ENCODE measurements at regions not wholly inside any gene's neighbourhood (a gene's known extent, or its start where the extent isn't known, plus 50 kb on each side); places are given as distances from the start of the nearest gene placed in this dataset.

DNA sequence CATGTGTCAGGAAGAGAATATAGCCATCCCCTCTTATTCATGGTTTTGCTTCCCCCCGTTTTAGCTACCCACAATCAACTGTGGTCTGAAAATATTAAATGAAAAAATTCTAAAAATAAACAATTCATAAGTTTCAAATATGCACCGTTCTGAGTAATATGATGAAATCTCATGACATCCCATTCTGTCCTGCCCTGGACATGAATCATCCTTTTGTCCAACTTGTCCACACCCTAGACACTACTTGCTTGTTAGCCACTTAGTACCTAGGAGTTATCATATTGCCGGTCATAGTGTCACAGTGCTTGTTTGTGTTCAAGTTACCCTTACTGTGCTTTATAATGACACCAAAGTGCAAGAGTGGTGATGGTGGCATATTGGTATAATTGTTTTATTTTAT, 113.5 kb downstream of the CAAP1 start:
- DNase-seq, result peak; percentile 8
- H3K9me2 ChIP-seq (ENCODE audit: insufficient read depth), result no peaks in the 10 kb centered on the region
- H3K4me1 ChIP-seq (ENCODE audit: insufficient read depth), result no peaks in the 10 kb centered on the region
- H4K20me1 ChIP-seq (ENCODE audit: insufficient read depth), result no peaks in the 10 kb centered on the region
- no peaks in the 10 kb centered on the region for H3F3A ChIP-seq (ENCODE audit: insufficient read depth)
- no peak overlapping the region for H2AFZ ChIP-seq
- 0 out of 2 replicates have a peak, but pooled peaks cover 4% of the 10 kb centered on the region for H3K27me3 ChIP-seq (replicated peaks; ENCODE audit: insufficient read depth)
- TF ChIP-seq EZH2 (IDR thresholded peaks at IDR 0.05; ENCODE audit: insufficient read depth, poor library complexity, severe bottlenecking), result no peak
- no peak for TF ChIP-seq EZH2phosphoT487 (IDR thresholded peaks at IDR 0.05; ENCODE audit: insufficient read depth, low read depth)
- no peaks in the 10 kb centered on the region for H3K9me3 ChIP-seq (ENCODE audit: low read depth)
- no peaks in the 10 kb centered on the region for H3K36me3 ChIP-seq (ENCODE audit: low read depth)
- H3K9ac ChIP-seq, result no peak overlapping the region
- H3K27ac ChIP-seq, result no peak overlapping the region
- no peak overlapping the region for H3K4me2 ChIP-seq (ENCODE audit: unreplicated experiment)
- in situ Hi-C loops (cut with MboI), result no loop called here
- no peak overlapping the region for H3K4me3 ChIP-seq
- WGBS, 2 experiments (ENCODE audit: low coverage in 1 of 2, low lambda C conversion rate in 2 of 2, missing lambda C conversion rate in 2 of 2), result 48 to 55% methylated on average over 3 of the region's 3 CpGs
- H3K79me2 ChIP-seq (ENCODE audit: insufficient read depth), result no peaks in the 10 kb centered on the region

GRCh38 chr9:26775391-26775790, 117.2 kb downstream of the CAAP1 start:
- Histone ChIP-seq H3K27ac (no peak overlapping the region), H3K9me2 (ENCODE audit: insufficient read depth) (no peaks in the 10 kb centered on the region), H3F3A (ENCODE audit: insufficient read depth) (no peaks in the 10 kb centered on the region), H3K4me1 (ENCODE audit: insufficient read depth) (no peaks in the 10 kb centered on the region), H3K9ac (no peak overlapping the region), H4K20me1 (ENCODE audit: insufficient read depth) (no peaks in the 10 kb centered on the region), H3K4me3 (no peak overlapping the region), H3K36me3 (ENCODE audit: low read depth) (no peaks in the 10 kb centered on the region), H3K79me2 (ENCODE audit: insufficient read depth) (no peaks in the 10 kb centered on the region), H2AFZ (no peak overlapping the region), H3K27me3 (replicated peaks; ENCODE audit: insufficient read depth) (no peaks in the 10 kb centered on the region), H3K9me3 (ENCODE audit: low read depth) (no peaks in the 10 kb centered on the region), H3K4me2 (ENCODE audit: unreplicated experiment) (no peak overlapping the region)
- 5 to 28% methylated on average over 2 to 3 of the region's 3 CpGs for WGBS, 2 experiments (ENCODE audit: low coverage in 1 of 2, low lambda C conversion rate in 2 of 2, missing lambda C conversion rate in 2 of 2)
- TF ChIP-seq EZH2 (IDR thresholded peaks at IDR 0.05; ENCODE audit: insufficient read depth, poor library complexity, severe bottlenecking), result no peak
- TF ChIP-seq EZH2phosphoT487 (IDR thresholded peaks at IDR 0.05; ENCODE audit: insufficient read depth, low read depth), result no peak
- DNase-seq, result no peak
- in situ Hi-C loops (cut with MboI), result no loop called here

DNA sequence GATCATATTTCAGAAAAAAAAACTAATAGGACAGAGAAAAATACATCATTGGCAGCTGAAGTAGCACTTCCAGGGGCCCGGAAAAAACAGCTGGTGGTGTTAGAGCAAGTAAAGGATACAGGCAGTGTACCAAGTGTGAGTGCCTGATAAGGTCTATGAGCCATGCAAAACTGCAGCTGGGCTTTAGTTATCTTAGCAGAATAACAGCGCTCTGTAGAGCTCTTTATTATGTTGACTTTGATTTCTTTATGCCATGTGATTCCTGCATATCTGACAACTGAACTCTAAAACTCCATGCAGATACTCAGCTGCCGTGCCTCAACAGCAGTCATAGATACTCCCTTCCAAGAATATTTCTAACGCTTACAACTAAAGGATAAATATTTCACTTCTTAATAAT, 119.5 kb downstream of the CAAP1 start:
- no peaks in the 10 kb centered on the region for H3K9me2 ChIP-seq (ENCODE audit: insufficient read depth)
- no peaks in the 10 kb centered on the region for H3K27me3 ChIP-seq (replicated peaks; ENCODE audit: insufficient read depth)
- H3K27ac ChIP-seq, result no peak overlapping the region
- no peak overlapping the region for H3K4me2 ChIP-seq (ENCODE audit: unreplicated experiment)
- TF ChIP-seq EZH2phosphoT487 (IDR thresholded peaks at IDR 0.05; ENCODE audit: insufficient read depth, low read depth) (no peak), EZH2 (IDR thresholded peaks at IDR 0.05; ENCODE audit: insufficient read depth, poor library complexity, severe bottlenecking) (no peak)
- no peak overlapping the region for H3K4me3 ChIP-seq
- in situ Hi-C loops (cut with MboI), result no loop called here
- no peaks in the 10 kb centered on the region for H3K9me3 ChIP-seq (ENCODE audit: low read depth)
- no peak overlapping the region for H3K9ac ChIP-seq
- no peaks in the 10 kb centered on the region for H3K79me2 ChIP-seq (ENCODE audit: insufficient read depth)
- no peaks in the 10 kb centered on the region for H3K4me1 ChIP-seq (ENCODE audit: insufficient read depth)
- no peaks in the 10 kb centered on the region for H4K20me1 ChIP-seq (ENCODE audit: insufficient read depth)
- 42 to 60% methylated on average over 4 of the region's 4 CpGs for WGBS, 2 experiments (ENCODE audit: low coverage in 1 of 2, low lambda C conversion rate in 2 of 2, missing lambda C conversion rate in 2 of 2)
- H3K36me3 ChIP-seq (ENCODE audit: low read depth), result no peaks in the 10 kb centered on the region
- DNase-seq, result no peak
- no peaks in the 10 kb centered on the region for H3F3A ChIP-seq (ENCODE audit: insufficient read depth)
- H2AFZ ChIP-seq, result no peak overlapping the region

DNA sequence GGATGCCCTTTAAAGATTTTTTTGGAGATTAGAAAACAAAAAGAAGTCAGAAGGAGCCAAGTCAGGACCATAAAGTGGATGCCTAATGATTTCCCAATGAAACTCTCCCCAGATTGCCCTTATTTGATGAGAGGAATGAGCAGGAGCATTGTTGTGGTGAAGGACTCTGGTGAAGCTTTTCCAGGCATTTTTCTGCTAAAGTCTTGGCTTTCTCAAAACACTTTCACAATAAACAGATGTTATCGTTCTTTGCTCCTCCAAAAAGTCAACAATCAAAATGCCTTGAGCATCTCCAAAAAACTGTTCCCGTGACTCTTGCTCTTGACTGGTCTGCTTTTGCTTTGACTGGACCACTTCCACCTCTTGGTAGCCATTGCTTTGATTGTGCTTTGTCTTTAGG, 121.8 kb downstream of the CAAP1 start:
- no peak overlapping the region for H3K4me3 ChIP-seq
- in situ Hi-C loops (cut with MboI), result no loop called here
- no peaks in the 10 kb centered on the region for H3K9me3 ChIP-seq (ENCODE audit: low read depth)
- TF ChIP-seq EZH2phosphoT487 (IDR thresholded peaks at IDR 0.05; ENCODE audit: insufficient read depth, low read depth) (no peak), EZH2 (IDR thresholded peaks at IDR 0.05; ENCODE audit: insufficient read depth, poor library complexity, severe bottlenecking) (no peak)
- H3K79me2 ChIP-seq (ENCODE audit: insufficient read depth), result no peaks in the 10 kb centered on the region
- H3K9ac ChIP-seq, result no peak overlapping the region
- H4K20me1 ChIP-seq (ENCODE audit: insufficient read depth), result no peaks in the 10 kb centered on the region
- H2AFZ ChIP-seq, result no peak overlapping the region
- no peak overlapping the region for H3K27ac ChIP-seq
- DNase-seq, result no peak
- no peaks in the 10 kb centered on the region for H3F3A ChIP-seq (ENCODE audit: insufficient read depth)
- no peaks in the 10 kb centered on the region for H3K36me3 ChIP-seq (ENCODE audit: low read depth)
- WGBS, 2 experiments (ENCODE audit: low coverage in 1 of 2, low lambda C conversion rate in 2 of 2, missing lambda C conversion rate in 2 of 2), result 5 to 7% methylated on average over 2 of the region's 2 CpGs
- no peaks in the 10 kb centered on the region for H3K9me2 ChIP-seq (ENCODE audit: insufficient read depth)
- H3K4me1 ChIP-seq (ENCODE audit: insufficient read depth), result no peaks in the 10 kb centered on the region
- no peak overlapping the region for H3K4me2 ChIP-seq (ENCODE audit: unreplicated experiment)
- H3K27me3 ChIP-seq (replicated peaks; ENCODE audit: insufficient read depth), result no peaks in the 10 kb centered on the region

- H3K9me3 ChIP-seq (ENCODE audit: low read depth), result no peaks in the 10 kb centered on the region
- H3K36me3 ChIP-seq (ENCODE audit: low read depth), result no peaks in the 10 kb centered on the region
- H3K4me2 ChIP-seq (ENCODE audit: unreplicated experiment), result no peak overlapping the region
- no peak overlapping the region for H3K27ac ChIP-seq
- no peaks in the 10 kb centered on the region for H3K9me2 ChIP-seq (ENCODE audit: insufficient read depth)
- H3K4me3 ChIP-seq, result no peak overlapping the region
- no peak for DNase-seq
- in situ Hi-C loops (cut with MboI), result no loop called here
- H3K9ac ChIP-seq, result no peak overlapping the region
- no peaks in the 10 kb centered on the region for H3K4me1 ChIP-seq (ENCODE audit: insufficient read depth)
- WGBS, 2 experiments (ENCODE audit: low coverage in 1 of 2, low lambda C conversion rate in 2 of 2, missing lambda C conversion rate in 2 of 2), result 27 to 31% methylated on average over 2 of the region's 2 CpGs
- no peaks in the 10 kb centered on the region for H4K20me1 ChIP-seq (ENCODE audit: insufficient read depth)
- H3F3A ChIP-seq (ENCODE audit: insufficient read depth), result no peaks in the 10 kb centered on the region
- H3K79me2 ChIP-seq (ENCODE audit: insufficient read depth), result no peaks in the 10 kb centered on the region
- H3K27me3 ChIP-seq (replicated peaks; ENCODE audit: insufficient read depth), result 0 out of 2 replicates have a peak, but pooled peaks cover 4% of the 10 kb centered on the region
- no peak overlapping the region for H2AFZ ChIP-seq
- no peak for TF ChIP-seq EZH2phosphoT487 (IDR thresholded peaks at IDR 0.05; ENCODE audit: insufficient read depth, low read depth)
- TF ChIP-seq EZH2 (IDR thresholded peaks at IDR 0.05; ENCODE audit: insufficient read depth, poor library complexity, severe bottlenecking), result no peak
Measured at GRCh38 chr9:26768145-26768544, 124.5 kb downstream of the CAAP1 start.
